GM12878 (cell line): ENCODE measurements at regions not wholly inside any gene's neighbourhood (a gene's known extent, or its start where the extent isn't known, plus 50 kb on each side); places are given as distances from the start of the nearest gene placed in this dataset.

Experiments
- ATAC-seq: fragments of 200-7000 bp; cut with Tn5 transposase; 3 replicates; pipeline ENCODE4 v1.9.1; 2020; ENCODE audit warnings: mild to moderate bottlenecking, moderate library complexity
- BruUV-seq: library from RNA; stranded (reverse); fragments of 400-500 nt; replicated peaks from 2 replicates; lab custom pipeline; 2021; lab: Mats Ljungman, UMichigan
- CTCF ChIA-PET: fragments of 300-600 bp; sonication (Branson Sonifier 250); formaldehyde crosslinking; extraction: SDS; loops from one replicate; lab custom pipeline; 2021; ENCODE audit warnings: inconsistent platforms; lab: Yijun Ruan, JAX
- POLR2A ChIA-PET: fragments of 350-600 bp; formaldehyde crosslinking; extraction: SDS; loops from one replicate; lab custom pipeline; 2021; ENCODE audit warnings: inconsistent platforms; lab: Charles Lee
- RAD21 ChIA-PET: fragments of 300-600 bp; sonication (Branson Sonifier 250); formaldehyde crosslinking; loops from one replicate; lab custom pipeline; 2023; ENCODE audit warnings: antibody characterized with exemption; ENCODE audit not compliant: unreplicated experiment; lab: Charles Lee
- SMC1A ChIA-PET: fragments of 300-600 bp; sonication (Branson Sonifier 250); formaldehyde crosslinking; loops from one replicate; lab custom pipeline; 2023; ENCODE audit not compliant: unreplicated experiment, uncharacterized antibody; lab: Charles Lee
- DNase-seq: peaks from one replicate; pipeline ENCODE4 v3.0.0-alpha.2; 2011; ENCODE audit warnings: low read depth, low spot score
- FAIRE-seq: peaks from 3 replicates; lab custom pipeline; 2011; peaks lifted over from hg19 to GRCh38; lab: Jason Lieb, UNC
- H2AFZ ChIP-seq: 2 replicates; pipeline ENCODE4 v1.6.0; 2011; ENCODE audit warnings: low read depth, low read length, control low read depth; ENCODE audit not compliant: control insufficient read depth
- H3K27ac ChIP-seq: 2 replicates; pipeline ENCODE4 v1.5.1; 2011; ENCODE audit warnings: control low read depth; ENCODE audit not compliant: control insufficient read depth, insufficient read depth
- H3K27me3 ChIP-seq, 2 experiments: replicated peaks in 1 of 2; 2 replicates each; pipeline versions ENCODE4 v1.6.0 to v1.6.1; 2011; ENCODE audit warnings: low read length in 1 of 2; ENCODE audit not compliant: control insufficient read depth in 2 of 2, insufficient read depth in 2 of 2
- H3K36me3 ChIP-seq, 2 experiments: 2 replicates each; pipeline ENCODE4 v1.5.1; 2011; ENCODE audit warnings: low read length in 1 of 2; ENCODE audit not compliant: control insufficient read depth in 2 of 2, insufficient read depth in 2 of 2
- H3K4me1 ChIP-seq: 2 replicates; pipeline ENCODE4 v1.6.1; 2011; ENCODE audit warnings: mild to moderate bottlenecking, low read length, moderate library complexity, mixed read lengths; ENCODE audit not compliant: control insufficient read depth, insufficient read depth
- H3K4me2 ChIP-seq: 2 replicates; pipeline ENCODE4 v1.6.0; 2011; ENCODE audit warnings: control low read depth; ENCODE audit not compliant: control insufficient read depth, insufficient read depth
- H3K4me3 ChIP-seq: fragments of 200-600 bp; sonication (generic); 2 replicates; pipeline ENCODE4 v1.5.1; 2016
- H3K79me2 ChIP-seq: 2 replicates; pipeline ENCODE4 v1.6.0; 2011; ENCODE audit warnings: low read length; ENCODE audit not compliant: control insufficient read depth, insufficient read depth
- H3K9ac ChIP-seq: 2 replicates; pipeline ENCODE4 v1.8.0; 2011; ENCODE audit warnings: low read length, control low read depth, mixed read lengths; ENCODE audit not compliant: control insufficient read depth, insufficient read depth
- H3K9me3 ChIP-seq: replicated peaks from 3 replicates; pipeline ENCODE4 v1.5.1; 2011; ENCODE audit warnings: mild to moderate bottlenecking, low read length; ENCODE audit not compliant: control insufficient read depth, insufficient read depth
- H4K20me1 ChIP-seq: 2 replicates; pipeline ENCODE4 v1.6.0; 2011; ENCODE audit not compliant: control insufficient read depth, insufficient read depth
- CHD4 ChIP-seq: fragments of 200-600 bp; sonication (generic); IDR thresholded peaks from 2 replicates; pipeline ENCODE4 v1.6.1; 2016; ENCODE audit warnings: mild to moderate bottlenecking
- ESRRA ChIP-seq: IDR thresholded peaks from 2 replicates; pipeline ENCODE4 v1.6.1; 2012; ENCODE audit warnings: mild to moderate bottlenecking, low read length, improper control_type of control experiment
- ETV6 ChIP-seq, 2 experiments: fragments of 450-650 bp in 1 of 2; IDR thresholded peaks in 1 of 2; conservative IDR thresholded peaks in 1 of 2; 2 replicates each; pipeline ENCODE4 v1.6.1; 2014; ENCODE audit warnings: antibody characterized with exemption in 1 of 2, borderline replicate concordance in 1 of 2, low read depth in 1 of 2, mild to moderate bottlenecking in 1 of 2, moderate library complexity in 1 of 2
- HDAC2 ChIP-seq: fragments of 200-600 bp; sonication (generic); IDR thresholded peaks from 2 replicates; pipeline ENCODE4 v1.6.1; 2017
- MXI1 ChIP-seq: fragments of 150-350 bp; IDR thresholded peaks from 2 replicates; pipeline ENCODE4 v1.6.1; 2011; ENCODE audit warnings: low read depth, mild to moderate bottlenecking, inconsistent platforms, low read length, improper control_type of control experiment
- NBN ChIP-seq: fragments of 450-650 bp; IDR thresholded peaks from 2 replicates; pipeline ENCODE4 v1.6.1; 2016
- SMAD1 ChIP-seq: fragments of 450-650 bp; IDR thresholded peaks from 2 replicates; pipeline ENCODE4 v1.6.1; 2018; ENCODE audit warnings: mild to moderate bottlenecking, low read depth; ENCODE audit not compliant: partially characterized antibody
- TAF1 ChIP-seq: IDR thresholded peaks from 2 replicates; pipeline ENCODE4 v1.6.1; 2011; ENCODE audit warnings: mild to moderate bottlenecking, low read depth, low read length, borderline replicate concordance
- TBL1XR1 ChIP-seq: IDR thresholded peaks from 2 replicates; pipeline ENCODE4 v1.6.1; 2012; ENCODE audit warnings: low read depth, low read length, improper control_type of control experiment
- YY1 ChIP-seq: IDR thresholded peaks from 2 replicates; pipeline ENCODE4 v1.6.1; 2011; ENCODE audit warnings: low read depth, mild to moderate bottlenecking, low read length
- ZSCAN29 ChIP-seq: fragments of 450-650 bp; IDR thresholded peaks from 2 replicates; pipeline ENCODE4 v1.6.1; 2017; ENCODE audit warnings: mild to moderate bottlenecking, moderate library complexity
- ZZZ3 ChIP-seq: IDR thresholded peaks from 2 replicates; pipeline ENCODE4 v1.6.1; 2011; ENCODE audit warnings: low read depth; ENCODE audit not compliant: control insufficient read depth, insufficient read length
- WGBS: methylation state at CpG from one replicate; pipeline ENCODE4 v1.1.6; 2016; ENCODE audit warnings: low lambda C conversion rate; ENCODE audit not compliant: insufficient replicate concordance, insufficient coverage; ENCODE audit errors: missing lambda C conversion rate; 5-methylcytosine and 5-hydroxymethylcytosine counted together
- in situ Hi-C: fragments of 300-500 bp; cut with MboI; formaldehyde crosslinking; loops from 9 replicates; pipeline ENCODE4 v1.14.3; 2018; ENCODE audit warnings: mixed read lengths
- intact Hi-C: fragments of 100-400 bp; cut with micrococcal nuclease; formaldehyde crosslinking; loops from one replicate; pipeline ENCODE4 v1.14.2; 2022; ENCODE audit not compliant: unreplicated experiment
- TF ChIP-seq, protein P1 (sequence below): fragments of 450-650 bp; IDR thresholded peaks from 2 replicates; pipeline ENCODE4 v1.6.1; 2016; ENCODE audit warnings: mild to moderate bottlenecking
- TF ChIP-seq, protein P2 (sequence below): IDR thresholded peaks from 2 replicates; pipeline ENCODE4 v1.6.1; 2012; ENCODE audit warnings: improper control_type of control experiment, low read depth, low read length; ENCODE audit not compliant: insufficient replicate concordance

DNA sequence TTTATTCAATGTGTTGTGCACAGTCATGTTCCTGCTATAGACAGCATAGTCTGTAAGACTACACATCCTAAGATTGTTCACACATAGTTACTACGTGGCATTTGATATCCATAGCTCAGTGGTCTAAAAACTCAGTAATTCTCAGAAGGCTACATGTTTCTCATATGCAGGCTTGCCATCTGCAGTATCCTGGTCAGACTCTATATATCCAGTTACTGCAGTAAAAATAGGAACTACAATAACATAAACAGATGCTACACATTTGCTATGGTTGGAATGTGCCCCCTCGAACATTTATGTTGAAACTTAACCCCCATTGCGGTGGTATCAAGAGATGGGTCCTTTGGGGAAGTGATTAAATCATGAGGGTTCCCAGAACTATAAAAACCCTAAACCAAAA is 1377.8 kb upstream of the LRRTM3 start:
- Histone ChIP-seq H3K27ac (no peak overlapping the region), H3K9ac (no peak overlapping the region), H3K36me3 (no peaks in the 10 kb centered on the region), H2AFZ (no peak overlapping the region), H3K4me2 (no peak overlapping the region), H4K20me1 (no peaks in the 10 kb centered on the region), H3K4me1 (no peaks in the 10 kb centered on the region), H3K27me3 (no peaks in the 10 kb centered on the region), H3K4me3 (no peak overlapping the region), H3K9me3 (no peaks in the 10 kb centered on the region), H3K79me2 (no peaks in the 10 kb centered on the region)
- BruUV-seq, result no TSS peak
- in situ Hi-C loops, result no loop called here
- intact Hi-C loops, result no loop called here
- TF ChIP-seq NBN (no peak), TBL1XR1 (no peak), ZZZ3 (no peak)
- WGBS, result 44% methylated on average over 3 of the region's 3 CpGs
- no peak for ATAC-seq
- POLR2A ChIA-PET, result no interaction called here
- CTCF ChIA-PET, result no interaction called here
- RAD21 ChIA-PET, result no interaction called here
- no peak for FAIRE-seq
- DNase-seq, result no peak
- SMC1A ChIA-PET, result interaction anchor here (0.7 kb wide), 1 partner anchor 288 kb away, joined by 3 read pairs; no protein-coding TSS in a partner anchor

DNA sequence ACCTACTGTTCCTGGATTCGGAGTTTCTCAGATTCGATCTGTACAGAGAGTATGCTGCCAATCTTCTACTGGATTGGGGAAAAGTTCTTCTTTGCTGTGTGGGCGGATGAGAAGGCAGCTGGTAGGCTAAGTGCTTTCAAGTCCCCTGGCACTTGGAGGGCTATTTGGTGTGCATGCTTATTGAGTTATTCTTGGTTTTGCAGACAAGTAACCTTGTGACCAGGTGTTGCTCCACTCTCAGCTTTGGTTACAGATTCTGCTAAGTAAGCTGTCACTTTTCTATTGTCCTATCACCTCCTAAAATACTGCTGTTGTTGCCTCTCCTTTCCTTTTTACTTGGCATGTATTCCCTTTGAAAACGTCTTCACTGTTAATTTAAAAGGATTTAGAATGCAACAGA is 1375.1 kb upstream of the LRRTM3 start:
- ChIA-PET POLR2A (no interaction called here), CTCF (no interaction called here), SMC1A (no interaction called here), RAD21 (no interaction called here)
- Histone ChIP-seq H3K36me3 (no peaks in the 10 kb centered on the region), H3K27me3 (no peaks in the 10 kb centered on the region), H2AFZ (no peak overlapping the region), H4K20me1 (no peaks in the 10 kb centered on the region), H3K4me1 (no peaks in the 10 kb centered on the region), H3K9ac (no peak overlapping the region), H3K27ac (no peak overlapping the region), H3K4me3 (no peak overlapping the region), H3K9me3 (no peaks in the 10 kb centered on the region), H3K4me2 (no peak overlapping the region), H3K79me2 (no peaks in the 10 kb centered on the region)
- ATAC-seq (no peak), FAIRE-seq (no peak), DNase-seq (no peak)
- 33% methylated on average over 4 of the region's 4 CpGs for WGBS
- BruUV-seq, result no TSS peak
- intact Hi-C loops (loop anchor here (10.0 kb wide), 1 partner anchor 634 kb away; no protein-coding TSS in a partner anchor), in situ Hi-C loops (no loop called here)
- TF ChIP-seq CHD4 (no peak), TBL1XR1 (no peak), MXI1 (no peak), SMAD1 (no peak), ESRRA (no peak), HDAC2 (no peak), YY1 (no peak), TAF1 (no peak), ZSCAN29 (no peak), ETV6 (conservative IDR thresholded peaks at IDR 0.05 in 1 of 2, IDR thresholded peaks at IDR 0.05 in 1 of 2; ENCODE audit: borderline replicate concordance in 1 of 2, low read depth in 1 of 2) (no peak)
- TF ChIP-seq, protein P1, sequence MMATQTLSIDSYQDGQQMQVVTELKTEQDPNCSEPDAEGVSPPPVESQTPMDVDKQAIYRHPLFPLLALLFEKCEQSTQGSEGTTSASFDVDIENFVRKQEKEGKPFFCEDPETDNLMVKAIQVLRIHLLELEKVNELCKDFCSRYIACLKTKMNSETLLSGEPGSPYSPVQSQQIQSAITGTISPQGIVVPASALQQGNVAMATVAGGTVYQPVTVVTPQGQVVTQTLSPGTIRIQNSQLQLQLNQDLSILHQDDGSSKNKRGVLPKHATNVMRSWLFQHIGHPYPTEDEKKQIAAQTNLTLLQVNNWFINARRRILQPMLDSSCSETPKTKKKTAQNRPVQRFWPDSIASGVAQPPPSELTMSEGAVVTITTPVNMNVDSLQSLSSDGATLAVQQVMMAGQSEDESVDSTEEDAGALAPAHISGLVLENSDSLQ, result no peak
- TF ChIP-seq, protein P2, sequence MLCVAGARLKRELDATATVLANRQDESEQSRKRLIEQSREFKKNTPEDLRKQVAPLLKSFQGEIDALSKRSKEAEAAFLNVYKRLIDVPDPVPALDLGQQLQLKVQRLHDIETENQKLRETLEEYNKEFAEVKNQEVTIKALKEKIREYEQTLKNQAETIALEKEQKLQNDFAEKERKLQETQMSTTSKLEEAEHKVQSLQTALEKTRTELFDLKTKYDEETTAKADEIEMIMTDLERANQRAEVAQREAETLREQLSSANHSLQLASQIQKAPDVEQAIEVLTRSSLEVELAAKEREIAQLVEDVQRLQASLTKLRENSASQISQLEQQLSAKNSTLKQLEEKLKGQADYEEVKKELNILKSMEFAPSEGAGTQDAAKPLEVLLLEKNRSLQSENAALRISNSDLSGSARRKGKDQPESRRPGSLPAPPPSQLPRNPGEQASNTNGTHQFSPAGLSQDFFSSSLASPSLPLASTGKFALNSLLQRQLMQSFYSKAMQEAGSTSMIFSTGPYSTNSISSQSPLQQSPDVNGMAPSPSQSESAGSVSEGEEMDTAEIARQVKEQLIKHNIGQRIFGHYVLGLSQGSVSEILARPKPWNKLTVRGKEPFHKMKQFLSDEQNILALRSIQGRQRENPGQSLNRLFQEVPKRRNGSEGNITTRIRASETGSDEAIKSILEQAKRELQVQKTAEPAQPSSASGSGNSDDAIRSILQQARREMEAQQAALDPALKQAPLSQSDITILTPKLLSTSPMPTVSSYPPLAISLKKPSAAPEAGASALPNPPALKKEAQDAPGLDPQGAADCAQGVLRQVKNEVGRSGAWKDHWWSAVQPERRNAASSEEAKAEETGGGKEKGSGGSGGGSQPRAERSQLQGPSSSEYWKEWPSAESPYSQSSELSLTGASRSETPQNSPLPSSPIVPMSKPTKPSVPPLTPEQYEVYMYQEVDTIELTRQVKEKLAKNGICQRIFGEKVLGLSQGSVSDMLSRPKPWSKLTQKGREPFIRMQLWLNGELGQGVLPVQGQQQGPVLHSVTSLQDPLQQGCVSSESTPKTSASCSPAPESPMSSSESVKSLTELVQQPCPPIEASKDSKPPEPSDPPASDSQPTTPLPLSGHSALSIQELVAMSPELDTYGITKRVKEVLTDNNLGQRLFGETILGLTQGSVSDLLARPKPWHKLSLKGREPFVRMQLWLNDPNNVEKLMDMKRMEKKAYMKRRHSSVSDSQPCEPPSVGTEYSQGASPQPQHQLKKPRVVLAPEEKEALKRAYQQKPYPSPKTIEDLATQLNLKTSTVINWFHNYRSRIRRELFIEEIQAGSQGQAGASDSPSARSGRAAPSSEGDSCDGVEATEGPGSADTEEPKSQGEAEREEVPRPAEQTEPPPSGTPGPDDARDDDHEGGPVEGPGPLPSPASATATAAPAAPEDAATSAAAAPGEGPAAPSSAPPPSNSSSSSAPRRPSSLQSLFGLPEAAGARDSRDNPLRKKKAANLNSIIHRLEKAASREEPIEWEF, result no peak
